SH-SY5Y (cell line): ENCODE measurements at regions not wholly inside any gene's neighbourhood (a gene's known extent, or its start where the extent isn't known, plus 50 kb on each side); places are given as distances from the start of the nearest gene placed in this dataset.

ENCODE experiments used
- GATA2 ChIP-seq: IDR thresholded peaks from 2 replicates; pipeline ENCODE4 v1.6.1; 2011; ENCODE audit warnings: mild to moderate bottlenecking, low read depth, low read length
- GATA3 ChIP-seq: IDR thresholded peaks from 2 replicates; pipeline ENCODE4 v1.6.1; 2011; ENCODE audit warnings: low read depth, mild to moderate bottlenecking, low read length, moderate library complexity

GRCh38 chr2:102932501-102932900 is 170.7 kb downstream of the TMEM182 start:
- TF ChIP-seq GATA3 = no peak
- no peak for TF ChIP-seq GATA2

DNA sequence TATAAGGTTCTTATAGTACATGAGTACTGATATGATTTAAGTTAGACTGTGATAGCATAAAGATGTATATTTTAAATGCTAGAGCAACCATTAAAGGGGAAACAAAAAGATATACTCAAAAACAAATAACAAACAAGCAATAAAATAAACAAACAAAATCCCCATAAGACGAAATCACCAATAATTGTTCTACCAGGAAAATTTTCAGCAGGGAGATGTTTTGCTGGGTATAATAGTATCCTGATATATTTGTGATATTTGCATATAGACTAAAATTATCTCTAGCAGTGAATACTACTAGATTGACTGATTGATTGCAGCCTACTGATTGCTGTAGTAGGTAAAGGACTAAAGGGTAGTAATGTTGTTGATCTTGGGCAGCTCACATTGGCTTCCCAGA is 177.4 kb downstream of the TMEM182 start:
- TF ChIP-seq GATA3 = no peak
- no peak for TF ChIP-seq GATA2

DNA sequence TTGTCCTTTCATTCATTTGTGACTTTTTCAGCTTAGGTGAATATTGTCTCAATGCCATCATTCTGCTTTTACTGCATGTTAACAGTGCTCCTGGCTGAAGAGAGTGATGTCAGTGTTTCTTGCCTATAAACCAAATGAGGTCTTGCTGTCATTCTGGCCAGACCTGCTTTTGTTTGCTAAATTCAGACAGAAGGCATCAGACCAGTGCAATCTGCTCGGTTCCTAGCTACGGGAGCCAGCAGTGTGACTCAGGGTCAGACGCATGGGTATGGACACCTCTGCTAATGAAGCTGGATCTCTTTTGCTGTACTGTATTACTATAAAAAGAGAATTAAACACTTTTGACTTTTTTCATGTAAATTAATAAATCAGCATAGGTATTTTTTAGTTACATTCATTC is 178.9 kb downstream of the TMEM182 start:
- no peak for TF ChIP-seq GATA3
- no peak for TF ChIP-seq GATA2

DNA sequence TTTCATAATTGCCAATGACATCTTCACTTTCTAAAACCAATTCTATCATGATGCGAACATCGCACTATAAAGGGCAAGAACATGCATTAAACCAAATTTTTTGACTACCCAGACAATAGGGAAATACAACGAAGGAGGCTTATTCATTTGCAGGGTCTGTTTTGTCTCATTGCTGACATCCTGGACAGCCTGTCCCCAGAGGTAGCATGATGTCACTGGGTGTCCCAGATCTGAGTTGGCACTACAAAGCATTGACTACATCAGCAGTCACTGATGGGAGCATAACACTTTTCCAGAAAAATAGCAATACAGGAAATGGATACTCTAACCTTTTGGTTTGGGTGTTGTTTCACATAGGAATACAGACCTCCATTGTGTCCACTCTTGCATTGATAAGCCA is 180.3 kb downstream of the TMEM182 start:
- no peak for TF ChIP-seq GATA2
- TF ChIP-seq GATA3 = no peak

GRCh38 chr2:102943251-102943650 is 181.4 kb downstream of the TMEM182 start:
- TF ChIP-seq GATA2 (no peak), GATA3 (no peak)

DNA sequence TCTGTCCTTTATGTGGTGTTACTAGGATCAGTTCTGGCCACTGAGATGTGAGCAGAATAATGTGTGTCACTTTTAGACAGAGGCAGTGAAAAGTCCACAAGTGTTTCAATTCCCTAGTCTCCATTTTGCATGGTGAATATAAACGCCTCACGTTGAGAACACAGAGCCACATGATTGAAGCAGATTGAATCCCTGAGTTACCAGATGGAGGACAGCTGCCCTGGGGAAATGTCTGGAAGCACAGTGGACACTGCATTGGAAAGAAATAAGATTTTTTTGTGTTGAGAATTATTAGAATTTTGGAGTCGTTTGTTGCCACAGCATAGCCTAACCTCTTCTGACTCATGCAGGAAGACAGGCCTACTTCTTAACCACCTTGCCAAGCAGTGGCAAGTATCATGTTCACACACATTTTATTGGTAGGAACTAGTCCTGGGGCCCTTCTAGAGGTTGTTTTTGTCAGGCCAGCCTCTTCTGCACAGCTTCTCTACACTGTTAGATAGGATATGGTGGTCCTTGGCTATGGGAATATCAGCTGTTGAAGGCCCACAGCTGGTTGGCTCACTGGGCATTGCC is 188.6 kb downstream of the TMEM182 start:
- TF ChIP-seq GATA2 (no peak), GATA3 (no peak)

DNA sequence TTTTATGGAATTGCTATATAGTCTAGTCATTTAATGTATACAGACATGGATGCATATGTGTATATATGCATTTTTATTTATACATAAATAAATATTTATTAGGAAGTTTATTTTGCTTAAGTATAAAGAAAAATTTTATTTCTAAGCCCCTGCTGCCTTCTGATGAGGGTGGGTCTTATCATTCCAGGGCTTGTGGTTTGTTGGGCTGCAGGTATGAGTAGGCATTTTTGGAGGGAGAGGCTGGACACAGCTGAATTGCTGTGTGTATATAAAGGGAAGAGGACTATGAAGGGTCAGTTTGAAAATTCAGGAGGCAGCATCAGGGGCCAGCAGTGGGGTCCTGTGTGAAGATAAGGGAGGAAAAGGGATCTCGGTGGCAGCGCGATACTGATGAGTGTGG is 189.4 kb downstream of the TMEM182 start:
- no peak for TF ChIP-seq GATA2
- TF ChIP-seq GATA3 = no peak

DNA sequence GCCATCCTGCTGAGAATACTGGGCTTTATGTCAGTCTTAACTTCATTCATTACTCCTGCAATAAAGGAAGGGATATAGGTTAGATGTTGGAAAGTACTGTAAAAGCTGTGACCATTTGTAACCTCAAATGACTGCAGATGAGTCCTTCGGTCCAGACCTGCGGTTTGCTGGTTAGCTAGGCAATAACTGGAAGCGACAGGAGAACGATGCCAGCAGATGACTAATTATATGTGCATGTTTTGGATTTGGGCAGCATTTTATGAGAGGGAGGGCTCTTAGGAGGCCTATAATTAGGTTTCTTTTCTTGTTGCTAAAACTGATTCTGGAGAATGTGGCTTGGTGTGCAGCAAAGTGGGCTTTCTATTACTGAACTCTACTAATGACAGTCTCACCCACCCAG is 205.6 kb downstream of the TMEM182 start:
- TF ChIP-seq GATA2 = no peak
- no peak for TF ChIP-seq GATA3

DNA sequence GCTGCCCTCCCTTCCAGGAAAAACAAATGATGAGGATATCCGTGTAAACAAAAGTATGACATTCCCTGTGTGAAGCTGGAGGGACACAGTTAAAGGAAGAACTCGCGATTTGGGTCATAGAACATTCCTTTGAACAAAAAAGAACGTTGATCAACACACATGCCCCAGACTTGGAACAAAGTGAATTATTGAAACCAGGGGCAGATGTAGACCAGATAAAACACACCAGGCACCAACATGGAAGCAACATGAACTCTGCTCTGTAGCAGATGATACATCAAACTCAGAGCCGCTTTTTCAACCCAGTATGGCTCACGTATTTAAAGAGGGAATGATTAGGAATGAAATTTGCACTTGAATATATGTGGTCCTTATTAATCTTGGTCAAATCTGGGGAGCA is 206.5 kb downstream of the TMEM182 start:
- TF ChIP-seq GATA2 (peak; percentile 78), GATA3 (peak; percentile 72)

DNA sequence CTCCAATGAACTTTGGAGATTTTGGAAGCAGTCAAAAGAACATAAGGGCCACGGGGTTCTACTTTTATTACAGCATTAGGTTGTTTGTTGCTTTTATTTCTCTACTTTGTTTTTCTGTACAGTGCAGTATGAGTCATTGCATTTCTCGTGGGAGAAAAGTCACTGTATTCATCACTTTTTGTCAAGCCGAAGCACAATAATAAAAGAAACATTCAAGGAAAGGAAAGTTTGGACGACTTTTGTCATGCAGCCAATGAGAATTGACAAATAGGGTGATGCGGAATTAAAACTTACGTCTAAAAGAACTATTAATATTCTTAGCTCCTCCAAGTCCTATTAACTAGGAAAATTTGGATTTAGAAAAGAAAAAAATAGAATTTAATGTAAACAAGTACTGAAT is 209.9 kb downstream of the TMEM182 start:
- TF ChIP-seq GATA2 (no peak), GATA3 (no peak)

DNA sequence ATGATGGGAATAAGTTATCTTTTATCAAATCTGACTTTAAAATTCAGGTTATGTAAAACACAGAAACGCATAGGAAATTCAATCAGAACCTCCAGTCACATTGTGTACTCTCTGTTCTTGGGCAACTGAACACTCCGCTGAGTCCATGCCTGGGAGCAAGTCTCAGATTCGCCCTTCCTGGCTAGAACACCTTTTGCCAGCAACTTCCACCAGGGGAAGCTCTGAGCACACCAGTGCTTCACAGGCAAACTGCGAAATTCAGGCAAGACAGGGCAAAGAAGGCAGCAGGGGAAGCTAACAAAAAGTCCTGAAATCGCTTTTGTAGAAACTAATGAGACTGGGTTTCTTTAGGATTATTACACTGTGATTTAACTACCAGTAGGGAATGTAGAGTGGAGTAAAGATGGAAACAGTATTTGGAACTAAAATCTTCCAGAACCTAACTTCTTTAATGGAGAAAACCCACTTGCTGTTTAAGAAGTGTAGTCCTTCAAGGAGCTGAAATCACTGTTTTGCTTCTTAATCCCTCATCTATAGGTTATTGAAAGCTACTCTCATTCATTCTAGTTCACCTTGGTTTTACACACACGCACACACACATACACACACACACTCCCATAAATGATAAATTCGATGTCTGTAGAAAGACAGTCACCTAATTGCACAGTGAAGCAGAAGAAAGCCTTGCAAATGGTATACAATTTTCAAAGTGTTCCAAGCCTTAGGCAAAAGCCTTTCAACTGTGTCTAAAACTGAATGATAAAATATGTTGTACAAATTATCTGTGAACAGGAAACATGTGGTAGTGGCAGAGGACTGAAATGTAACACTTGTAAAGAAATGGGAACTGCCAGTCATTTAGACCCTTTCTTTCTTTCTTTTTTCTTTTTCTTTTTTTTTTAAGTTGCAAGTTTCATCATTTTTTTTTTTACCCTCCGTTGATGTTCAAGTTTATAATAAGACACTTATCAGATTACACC is 214.5 kb downstream of the TMEM182 start:
- no peak for TF ChIP-seq GATA3
- no peak for TF ChIP-seq GATA2

DNA sequence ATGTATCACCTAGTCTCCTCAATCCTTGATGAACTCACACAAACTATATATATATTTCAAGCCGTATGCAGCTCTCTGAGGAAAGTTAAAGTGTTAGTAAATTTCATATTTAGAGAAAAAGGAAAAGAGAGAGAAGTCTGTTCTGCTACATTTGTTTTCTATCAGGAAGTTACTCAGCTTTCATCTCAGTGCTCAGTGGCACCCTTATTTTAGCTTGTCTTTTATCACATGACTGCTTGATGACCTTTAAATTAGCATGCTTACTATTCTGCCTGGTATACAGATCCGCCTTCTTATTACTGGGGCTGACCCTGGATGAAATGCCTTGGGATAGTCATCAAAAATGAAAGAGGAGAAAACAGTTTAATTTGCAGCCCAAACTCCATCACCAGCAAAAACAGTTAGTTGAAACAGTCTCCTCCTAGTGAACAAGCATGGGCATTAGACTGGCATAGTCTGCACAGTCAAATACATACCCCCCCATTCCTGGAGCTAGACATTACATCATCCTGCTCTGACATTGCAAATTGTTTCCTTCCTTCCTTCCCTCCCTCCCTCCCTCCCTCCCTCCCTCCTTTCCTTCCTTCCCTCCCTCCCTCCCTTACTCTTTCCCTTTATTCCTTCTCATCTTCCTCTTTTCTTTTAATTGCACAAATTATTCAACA is 215.7 kb downstream of the TMEM182 start:
- TF ChIP-seq GATA3 (no peak), GATA2 (no peak)

- TF ChIP-seq GATA2 (no peak), GATA3 (no peak)
Observed at GRCh38 chr2:102978091-102978490, 216.3 kb downstream of the TMEM182 start.

DNA sequence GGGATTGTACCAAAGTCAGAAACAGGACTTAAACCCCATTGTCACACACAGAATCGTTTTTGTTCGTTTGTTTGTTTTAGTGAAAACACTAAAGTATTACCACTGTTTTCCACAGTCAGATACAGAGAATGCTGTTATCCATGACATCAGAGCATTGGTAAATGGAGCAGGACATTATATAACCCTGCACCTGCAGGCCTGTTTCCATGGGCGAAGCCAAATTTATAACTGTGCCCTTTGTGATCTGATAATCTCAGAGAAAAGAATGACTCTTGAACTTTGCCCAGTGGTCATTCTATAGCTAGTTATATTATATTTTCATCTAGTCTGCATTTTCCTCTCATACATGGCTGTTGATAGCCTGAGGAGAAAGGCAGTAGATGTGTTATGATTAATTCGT is 217.6 kb downstream of the TMEM182 start:
- TF ChIP-seq GATA3 = no peak
- no peak for TF ChIP-seq GATA2
